Skeletal muscle tissue (tissue), 3 donors: ENCODE measurements at regions not wholly inside any gene's neighbourhood (a gene's known extent, or its start where the extent isn't known, plus 50 kb on each side); places are given as distances from the start of the nearest gene placed in this dataset.

ENCODE experiments used
- H3K27ac ChIP-seq: one replicate; pipeline ENCODE4 v1.7.0; 2013; ENCODE audit warnings: mild to moderate bottlenecking, low read depth, low read length, inconsistent platforms
- H3K27me3 ChIP-seq, 3 donors: one replicate each; pipeline ENCODE4 v1.7.0; 2013; ENCODE audit warnings: low read length in 3 of 3; ENCODE audit not compliant: control insufficient read depth in 3 of 3, insufficient read depth in 3 of 3
- H3K36me3 ChIP-seq, 3 donors: one replicate each; pipeline ENCODE4 v1.7.0; 2013; ENCODE audit warnings: low read length in 3 of 3; ENCODE audit not compliant: control insufficient read depth in 3 of 3, insufficient read depth in 3 of 3
- H3K4me1 ChIP-seq, 3 donors: one replicate each; pipeline ENCODE4 v1.7.0; 2013; ENCODE audit warnings: low read length in 3 of 3, mild to moderate bottlenecking in 3 of 3; ENCODE audit not compliant: control insufficient read depth in 3 of 3, insufficient read depth in 3 of 3
- H3K4me3 ChIP-seq, 3 donors: one replicate each; pipeline ENCODE4 v1.7.0; 2013; ENCODE audit warnings: low read length in 3 of 3
- H3K9ac ChIP-seq, 3 donors: one replicate each; pipeline ENCODE4 v1.7.0; 2013; ENCODE audit warnings: low read length in 3 of 3, mild to moderate bottlenecking in 3 of 3, moderate library complexity in 2 of 3, low read depth in 1 of 3
- H3K9me3 ChIP-seq, 3 donors: one replicate each; pipeline ENCODE4 v1.7.0; 2013; ENCODE audit warnings: low read length in 3 of 3; ENCODE audit not compliant: control insufficient read depth in 3 of 3
- donor health status: Osteomylitis.

DNA sequence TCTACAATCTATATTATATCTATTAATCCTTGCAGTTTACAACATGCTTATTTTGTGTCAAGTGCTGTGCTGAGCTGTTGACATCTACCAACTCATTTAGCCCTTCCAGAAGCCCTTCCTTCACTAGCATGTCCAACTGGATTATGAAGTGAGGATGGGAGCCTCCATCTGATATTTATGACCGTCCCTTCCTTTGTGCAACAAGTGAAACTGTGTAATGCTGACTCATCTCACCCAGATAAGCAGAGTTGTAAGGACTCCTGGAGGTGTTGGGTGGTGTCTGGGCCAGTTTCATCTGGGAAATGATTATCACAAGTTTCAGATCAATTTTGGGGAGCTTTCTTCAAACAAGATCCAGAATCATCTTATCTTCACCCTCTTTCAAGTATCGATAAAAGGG lies 156.6 kb upstream of the ETAA1 start:
- H3K27me3 ChIP-seq: no peaks in the 10 kb centered on the region
- H3K4me3 ChIP-seq: no peak overlapping the region
- H3K9ac ChIP-seq: no peak overlapping the region
- H3K36me3 ChIP-seq: no peaks in the 10 kb centered on the region
- no peaks in the 10 kb centered on the region for H3K9me3 ChIP-seq
- H3K4me1 ChIP-seq: no peaks in the 10 kb centered on the region
- no peak overlapping the region for H3K27ac ChIP-seq

GRCh38 chr2:67241453-67241852 lies 155.7 kb upstream of the ETAA1 start:
- no peaks in the 10 kb centered on the region for H3K36me3 ChIP-seq
- H3K9me3 ChIP-seq: no peaks in the 10 kb centered on the region
- H3K4me3 ChIP-seq: no peak overlapping the region
- no peaks in the 10 kb centered on the region for H3K27me3 ChIP-seq
- no peaks in the 10 kb centered on the region for H3K4me1 ChIP-seq
- no peak overlapping the region for H3K9ac ChIP-seq
- no peak overlapping the region for H3K27ac ChIP-seq

GRCh38 chr2:67242456-67242855 lies 154.7 kb upstream of the ETAA1 start:
- no peak overlapping the region for H3K27ac ChIP-seq
- H3K9me3 ChIP-seq: no peaks in the 10 kb centered on the region
- H3K4me3 ChIP-seq: no peak overlapping the region
- H3K27me3 ChIP-seq: no peaks in the 10 kb centered on the region
- no peak overlapping the region for H3K9ac ChIP-seq
- no peaks in the 10 kb centered on the region for H3K4me1 ChIP-seq
- H3K36me3 ChIP-seq: no peaks in the 10 kb centered on the region

- no peaks in the 10 kb centered on the region for H3K9me3 ChIP-seq
- H3K9ac ChIP-seq: no peak overlapping the region
- no peak overlapping the region for H3K27ac ChIP-seq
- no peaks in the 10 kb centered on the region for H3K4me1 ChIP-seq
- no peaks in the 10 kb centered on the region for H3K36me3 ChIP-seq
- no peaks in the 10 kb centered on the region for H3K27me3 ChIP-seq
- no peak overlapping the region for H3K4me3 ChIP-seq
Measured at GRCh38 chr2:67243919-67244318, 153.2 kb upstream of the ETAA1 start.

GRCh38 chr2:67246791-67247190 lies 150.3 kb upstream of the ETAA1 start:
- no peaks in the 10 kb centered on the region for H3K4me1 ChIP-seq
- H3K9ac ChIP-seq: no peak overlapping the region
- no peaks in the 10 kb centered on the region for H3K9me3 ChIP-seq
- H3K27me3 ChIP-seq: no peaks in the 10 kb centered on the region
- no peak overlapping the region for H3K27ac ChIP-seq
- no peak overlapping the region for H3K4me3 ChIP-seq
- no peaks in the 10 kb centered on the region for H3K36me3 ChIP-seq

DNA sequence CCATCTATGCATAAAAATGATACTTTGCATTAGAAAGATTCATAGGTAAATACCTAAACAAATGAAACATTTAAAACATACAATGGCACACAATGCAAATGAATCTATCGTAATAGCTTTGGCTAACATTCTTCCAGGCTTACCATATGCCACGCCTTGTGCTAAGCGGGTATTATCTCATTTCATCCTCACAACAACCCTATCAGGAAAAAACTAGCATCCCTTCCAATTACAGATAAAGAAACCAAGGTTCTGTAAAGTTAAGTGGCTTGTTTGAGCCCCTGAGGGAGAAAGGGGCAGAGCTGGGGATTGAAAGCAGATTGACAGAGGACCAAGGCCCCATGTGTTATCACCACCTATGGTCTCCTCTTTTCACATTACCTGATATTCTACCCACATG lies 145.4 kb upstream of the ETAA1 start:
- Histone ChIP-seq H3K27ac (no peak overlapping the region), H3K36me3 (no peaks in the 10 kb centered on the region), H3K9me3 (no peaks in the 10 kb centered on the region), H3K4me3 (no peak overlapping the region), H3K27me3 (no peaks in the 10 kb centered on the region), H3K4me1 (no peaks in the 10 kb centered on the region), H3K9ac (no peak overlapping the region)

DNA sequence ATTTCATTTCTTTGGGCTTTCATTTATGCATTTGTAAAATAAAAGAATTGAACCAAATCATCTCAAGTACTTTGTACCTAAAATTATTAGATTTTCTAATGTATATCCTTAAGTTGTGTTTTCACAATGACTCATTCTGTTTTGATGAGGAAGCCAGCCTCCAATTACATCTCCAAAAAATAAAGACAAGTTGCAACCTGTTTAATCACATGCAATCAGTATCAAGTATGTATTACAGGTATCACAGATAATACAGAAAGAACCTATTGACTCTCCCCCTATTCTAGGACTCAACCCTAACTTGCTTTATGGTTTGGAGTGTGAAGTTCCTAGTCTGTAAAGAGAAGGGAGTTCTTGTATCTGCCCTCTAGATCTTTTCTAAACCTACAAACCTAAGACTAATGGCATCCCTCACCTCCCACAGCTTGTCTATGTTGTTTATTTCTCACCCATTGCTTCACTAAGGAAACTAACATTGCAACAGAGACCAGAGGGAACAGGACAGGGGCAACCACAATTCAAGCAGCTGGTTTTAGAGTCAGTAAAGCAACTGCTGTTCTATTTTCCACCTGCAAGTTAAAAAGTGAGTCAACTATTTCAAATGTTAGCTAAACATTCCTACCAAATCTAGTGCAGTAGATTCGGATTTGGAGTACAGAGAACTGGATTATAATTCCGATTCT lies 141.1 kb upstream of the ETAA1 start:
- Histone ChIP-seq H3K27me3 (no peaks in the 10 kb centered on the region), H3K9ac (no peak overlapping the region), H3K4me1 (peaks cover 4 to 12% (median 5%) of the 10 kb centered on the region in 3 donors), H3K36me3 (no peaks in the 10 kb centered on the region), H3K9me3 (no peaks in the 10 kb centered on the region), H3K27ac (no peak overlapping the region), H3K4me3 (no peak overlapping the region)

- H3K36me3 ChIP-seq: no peaks in the 10 kb centered on the region
- H3K4me3 ChIP-seq: no peak overlapping the region
- peaks cover 4 to 15% (median 5%) of the 10 kb centered on the region in 3 donors for H3K4me1 ChIP-seq
- no peak overlapping the region for H3K9ac ChIP-seq
- no peak overlapping the region for H3K27ac ChIP-seq
- no peaks in the 10 kb centered on the region for H3K27me3 ChIP-seq
- no peaks in the 10 kb centered on the region for H3K9me3 ChIP-seq
Measured at GRCh38 chr2:67256892-67257291, 140.2 kb upstream of the ETAA1 start.

- Histone ChIP-seq H3K9ac (no peak overlapping the region), H3K4me1 (peaks cover 4 to 15% (median 5%) of the 10 kb centered on the region in 3 donors), H3K36me3 (no peaks in the 10 kb centered on the region), H3K27ac (no peak overlapping the region), H3K27me3 (no peaks in the 10 kb centered on the region), H3K9me3 (no peaks in the 10 kb centered on the region), H3K4me3 (no peak overlapping the region)
Measured at GRCh38 chr2:67258122-67258521, 139.0 kb upstream of the ETAA1 start.

- Histone ChIP-seq H3K27ac (no peak overlapping the region), H3K9ac (no peak overlapping the region), H3K36me3 (no peaks in the 10 kb centered on the region), H3K9me3 (no peaks in the 10 kb centered on the region), H3K4me3 (no peak overlapping the region), H3K4me1 (peaks cover 4 to 15% (median 5%) of the 10 kb centered on the region in 3 donors), H3K27me3 (no peaks in the 10 kb centered on the region)
Measured at GRCh38 chr2:67258831-67259230, 138.3 kb upstream of the ETAA1 start.
